ENCODE measurements at regions not wholly inside any gene's neighbourhood (a gene's known extent, or its start where the extent isn't known, plus 50 kb on each side); places are given as distances from the start of the nearest gene placed in this dataset.

GRCh38 chr4:141449927-141450326 is 186.5 kb upstream of the IL15 start:
- TF ChIP-seq, protein P1, sequence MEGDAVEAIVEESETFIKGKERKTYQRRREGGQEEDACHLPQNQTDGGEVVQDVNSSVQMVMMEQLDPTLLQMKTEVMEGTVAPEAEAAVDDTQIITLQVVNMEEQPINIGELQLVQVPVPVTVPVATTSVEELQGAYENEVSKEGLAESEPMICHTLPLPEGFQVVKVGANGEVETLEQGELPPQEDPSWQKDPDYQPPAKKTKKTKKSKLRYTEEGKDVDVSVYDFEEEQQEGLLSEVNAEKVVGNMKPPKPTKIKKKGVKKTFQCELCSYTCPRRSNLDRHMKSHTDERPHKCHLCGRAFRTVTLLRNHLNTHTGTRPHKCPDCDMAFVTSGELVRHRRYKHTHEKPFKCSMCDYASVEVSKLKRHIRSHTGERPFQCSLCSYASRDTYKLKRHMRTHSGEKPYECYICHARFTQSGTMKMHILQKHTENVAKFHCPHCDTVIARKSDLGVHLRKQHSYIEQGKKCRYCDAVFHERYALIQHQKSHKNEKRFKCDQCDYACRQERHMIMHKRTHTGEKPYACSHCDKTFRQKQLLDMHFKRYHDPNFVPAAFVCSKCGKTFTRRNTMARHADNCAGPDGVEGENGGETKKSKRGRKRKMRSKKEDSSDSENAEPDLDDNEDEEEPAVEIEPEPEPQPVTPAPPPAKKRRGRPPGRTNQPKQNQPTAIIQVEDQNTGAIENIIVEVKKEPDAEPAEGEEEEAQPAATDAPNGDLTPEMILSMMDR (IDR thresholded peaks at IDR 0.05), result no peak
- TF ChIP-seq POLR2A (IDR thresholded peaks at IDR 0.05), result no peak
